ENCODE measurements at regions not wholly inside any gene's neighbourhood (a gene's known extent, or its start where the extent isn't known, plus 50 kb on each side); places are given as distances from the start of the nearest gene placed in this dataset.
A peak's percentile ranks its signal among the peaks of the same experiment; 100 is the strongest.

GRCh38 chr3:18634461-18634860, 209.3 kb upstream of the SATB1 start:
- Histone ChIP-seq H3K4me1 (ENCODE audit: control insufficient read depth, insufficient read depth, low read length) (no peaks in the 10 kb centered on the region), H3K9me3 (ENCODE audit: control insufficient read depth, insufficient read depth, low read length) (no peaks in the 10 kb centered on the region), H3K4me3 (ENCODE audit: low read depth, low read length) (no peak overlapping the region), H3K27ac (ENCODE audit: low read depth, low read length) (no peak overlapping the region), H3K27me3 (ENCODE audit: control insufficient read depth, insufficient read depth, low read length) (no peaks in the 10 kb centered on the region), H3K36me3 (ENCODE audit: control insufficient read depth, insufficient read depth, low read length) (no peaks in the 10 kb centered on the region), H3K9ac (ENCODE audit: low read depth, low read length) (no peak overlapping the region)

- H3K4me1 ChIP-seq (ENCODE audit: control insufficient read depth, insufficient read depth, low read length) = no peaks in the 10 kb centered on the region
- no peak overlapping the region for H3K9ac ChIP-seq (ENCODE audit: low read depth, low read length)
- H3K4me3 ChIP-seq (ENCODE audit: low read depth, low read length) = no peak overlapping the region
- H3K36me3 ChIP-seq (ENCODE audit: control insufficient read depth, insufficient read depth, low read length) = no peaks in the 10 kb centered on the region
- H3K27me3 ChIP-seq (ENCODE audit: control insufficient read depth, insufficient read depth, low read length) = no peaks in the 10 kb centered on the region
- H3K9me3 ChIP-seq (ENCODE audit: control insufficient read depth, insufficient read depth, low read length) = no peaks in the 10 kb centered on the region
- H3K27ac ChIP-seq (ENCODE audit: low read depth, low read length) = no peak overlapping the region
Observed at GRCh38 chr3:18633002-18633401, 207.9 kb upstream of the SATB1 start.

GRCh38 chr3:18630295-18630694, 205.2 kb upstream of the SATB1 start:
- H3K9me3 ChIP-seq (ENCODE audit: control insufficient read depth, insufficient read depth, low read length) = no peaks in the 10 kb centered on the region
- H3K9ac ChIP-seq (ENCODE audit: low read depth, low read length) = no peak overlapping the region
- H3K4me1 ChIP-seq (ENCODE audit: control insufficient read depth, insufficient read depth, low read length) = no peaks in the 10 kb centered on the region
- no peaks in the 10 kb centered on the region for H3K27me3 ChIP-seq (ENCODE audit: control insufficient read depth, insufficient read depth, low read length)
- no peak overlapping the region for H3K4me3 ChIP-seq (ENCODE audit: low read depth, low read length)
- H3K36me3 ChIP-seq (ENCODE audit: control insufficient read depth, insufficient read depth, low read length) = no peaks in the 10 kb centered on the region
- H3K27ac ChIP-seq (ENCODE audit: low read depth, low read length) = no peak overlapping the region

GRCh38 chr3:18625085-18625484, 199.9 kb upstream of the SATB1 start:
- Histone ChIP-seq H3K9ac (ENCODE audit: low read depth, low read length) (no peak overlapping the region), H3K4me1 (ENCODE audit: control insufficient read depth, insufficient read depth, low read length) (no peaks in the 10 kb centered on the region), H3K36me3 (ENCODE audit: control insufficient read depth, insufficient read depth, low read length) (no peaks in the 10 kb centered on the region), H3K9me3 (ENCODE audit: control insufficient read depth, insufficient read depth, low read length) (no peaks in the 10 kb centered on the region), H3K4me3 (ENCODE audit: low read depth, low read length) (no peak overlapping the region), H3K27me3 (ENCODE audit: control insufficient read depth, insufficient read depth, low read length) (no peaks in the 10 kb centered on the region), H3K27ac (ENCODE audit: low read depth, low read length) (no peak overlapping the region)

GRCh38 chr3:18623220-18623619, 198.1 kb upstream of the SATB1 start:
- Histone ChIP-seq H3K4me1 (ENCODE audit: control insufficient read depth, insufficient read depth, low read length) (peaks cover 2% of the 10 kb centered on the region; the same call in 1 of the 2 replicates), H3K9ac (ENCODE audit: low read depth, low read length) (no peak overlapping the region), H3K9me3 (ENCODE audit: control insufficient read depth, insufficient read depth, low read length) (no peaks in the 10 kb centered on the region), H3K27ac (ENCODE audit: low read depth, low read length) (no peak overlapping the region), H3K36me3 (ENCODE audit: control insufficient read depth, insufficient read depth, low read length) (no peaks in the 10 kb centered on the region), H3K27me3 (ENCODE audit: control insufficient read depth, insufficient read depth, low read length) (no peaks in the 10 kb centered on the region), H3K4me3 (ENCODE audit: low read depth, low read length) (no peak overlapping the region)

GRCh38 chr3:18618723-18619122, 193.6 kb upstream of the SATB1 start:
- Histone ChIP-seq H3K4me1 (ENCODE audit: control insufficient read depth, insufficient read depth, low read length) (peaks cover 2% of the 10 kb centered on the region; the same call in 1 of the 2 replicates), H3K9me3 (ENCODE audit: control insufficient read depth, insufficient read depth, low read length) (no peaks in the 10 kb centered on the region), H3K4me3 (ENCODE audit: low read depth, low read length) (no peak overlapping the region), H3K36me3 (ENCODE audit: control insufficient read depth, insufficient read depth, low read length) (no peaks in the 10 kb centered on the region), H3K27me3 (ENCODE audit: control insufficient read depth, insufficient read depth, low read length) (no peaks in the 10 kb centered on the region), H3K9ac (ENCODE audit: low read depth, low read length) (no peak overlapping the region), H3K27ac (ENCODE audit: low read depth, low read length) (peak overlapping the region; percentile 38)

GRCh38 chr3:18611991-18612390, 186.9 kb upstream of the SATB1 start:
- no peaks in the 10 kb centered on the region for H3K4me1 ChIP-seq (ENCODE audit: control insufficient read depth, insufficient read depth, low read length)
- no peaks in the 10 kb centered on the region for H3K27me3 ChIP-seq (ENCODE audit: control insufficient read depth, insufficient read depth, low read length)
- H3K36me3 ChIP-seq (ENCODE audit: control insufficient read depth, insufficient read depth, low read length) = no peaks in the 10 kb centered on the region
- H3K27ac ChIP-seq (ENCODE audit: low read depth, low read length) = no peak overlapping the region
- no peak overlapping the region for H3K4me3 ChIP-seq (ENCODE audit: low read depth, low read length)
- no peak overlapping the region for H3K9ac ChIP-seq (ENCODE audit: low read depth, low read length)
- H3K9me3 ChIP-seq (ENCODE audit: control insufficient read depth, insufficient read depth, low read length) = no peaks in the 10 kb centered on the region

GRCh38 chr3:18609187-18609586, 184.0 kb upstream of the SATB1 start:
- Histone ChIP-seq H3K27ac (ENCODE audit: low read depth, low read length) (no peak overlapping the region), H3K36me3 (ENCODE audit: control insufficient read depth, insufficient read depth, low read length) (no peaks in the 10 kb centered on the region), H3K4me3 (ENCODE audit: low read depth, low read length) (no peak overlapping the region), H3K27me3 (ENCODE audit: control insufficient read depth, insufficient read depth, low read length) (no peaks in the 10 kb centered on the region), H3K9ac (ENCODE audit: low read depth, low read length) (no peak overlapping the region), H3K4me1 (ENCODE audit: control insufficient read depth, insufficient read depth, low read length) (no peaks in the 10 kb centered on the region), H3K9me3 (ENCODE audit: control insufficient read depth, insufficient read depth, low read length) (no peaks in the 10 kb centered on the region)

- Histone ChIP-seq H3K27ac (ENCODE audit: low read depth, low read length) (no peak overlapping the region), H3K36me3 (ENCODE audit: control insufficient read depth, insufficient read depth, low read length) (no peaks in the 10 kb centered on the region), H3K9ac (ENCODE audit: low read depth, low read length) (no peak overlapping the region), H3K4me3 (ENCODE audit: low read depth, low read length) (no peak overlapping the region), H3K27me3 (ENCODE audit: control insufficient read depth, insufficient read depth, low read length) (no peaks in the 10 kb centered on the region), H3K4me1 (ENCODE audit: control insufficient read depth, insufficient read depth, low read length) (no peaks in the 10 kb centered on the region), H3K9me3 (ENCODE audit: control insufficient read depth, insufficient read depth, low read length) (peaks cover 15% of the 10 kb centered on the region)
Observed at GRCh38 chr3:18597919-18598318, 172.8 kb upstream of the SATB1 start.

GRCh38 chr3:18593231-18593630, 168.1 kb upstream of the SATB1 start:
- Histone ChIP-seq H3K4me3 (ENCODE audit: low read depth, low read length) (no peak overlapping the region), H3K4me1 (ENCODE audit: control insufficient read depth, insufficient read depth, low read length) (peaks cover 17% of the 10 kb centered on the region), H3K27ac (ENCODE audit: low read depth, low read length) (no peak overlapping the region), H3K27me3 (ENCODE audit: control insufficient read depth, insufficient read depth, low read length) (no peaks in the 10 kb centered on the region), H3K9ac (ENCODE audit: low read depth, low read length) (no peak overlapping the region), H3K36me3 (ENCODE audit: control insufficient read depth, insufficient read depth, low read length) (no peaks in the 10 kb centered on the region), H3K9me3 (ENCODE audit: control insufficient read depth, insufficient read depth, low read length) (peaks cover 15% of the 10 kb centered on the region)

GRCh38 chr3:18591120-18591519, 166.0 kb upstream of the SATB1 start:
- no peaks in the 10 kb centered on the region for H3K9me3 ChIP-seq (ENCODE audit: control insufficient read depth, insufficient read depth, low read length)

GRCh38 chr3:18586076-18586475, 160.9 kb upstream of the SATB1 start:
- H3K4me3 ChIP-seq (ENCODE audit: low read depth, low read length) = no peak overlapping the region

More at GRCh38 chr3:18591120-18591519, 166.0 kb upstream of the SATB1 start:
- Histone ChIP-seq H3K27ac (ENCODE audit: low read depth, low read length) (no peak overlapping the region), H3K4me3 (ENCODE audit: low read depth, low read length) (no peak overlapping the region), H3K36me3 (ENCODE audit: control insufficient read depth, insufficient read depth, low read length) (no peaks in the 10 kb centered on the region), H3K4me1 (ENCODE audit: control insufficient read depth, insufficient read depth, low read length) (peaks cover 17% of the 10 kb centered on the region), H3K9ac (ENCODE audit: low read depth, low read length) (no peak overlapping the region), H3K27me3 (ENCODE audit: control insufficient read depth, insufficient read depth, low read length) (no peaks in the 10 kb centered on the region)

More at GRCh38 chr3:18586076-18586475, 160.9 kb upstream of the SATB1 start:
- no peaks in the 10 kb centered on the region for H3K36me3 ChIP-seq (ENCODE audit: control insufficient read depth, insufficient read depth, low read length)
- H3K9ac ChIP-seq (ENCODE audit: low read depth, low read length) = no peak overlapping the region
- 0 out of 2 replicates have a peak, but pooled peaks cover 3% of the 10 kb centered on the region for H3K9me3 ChIP-seq (ENCODE audit: control insufficient read depth, insufficient read depth, low read length)
- no peaks in the 10 kb centered on the region for H3K27me3 ChIP-seq (ENCODE audit: control insufficient read depth, insufficient read depth, low read length)
- H3K4me1 ChIP-seq (ENCODE audit: control insufficient read depth, insufficient read depth, low read length) = peaks cover 12% of the 10 kb centered on the region
- H3K27ac ChIP-seq (ENCODE audit: low read depth, low read length) = no peak overlapping the region

Measured in HUES48 (cell line).